ENCODE measurements at regions not wholly inside any gene's neighbourhood (a gene's known extent, or its start where the extent isn't known, plus 50 kb on each side); places are given as distances from the start of the nearest gene placed in this dataset.
"Not testable (repeated sequence)": the region's sequence is repeated elsewhere in the genome, so short reads cannot be mapped to it uniquely, and the experiment has no call there.

DNA sequence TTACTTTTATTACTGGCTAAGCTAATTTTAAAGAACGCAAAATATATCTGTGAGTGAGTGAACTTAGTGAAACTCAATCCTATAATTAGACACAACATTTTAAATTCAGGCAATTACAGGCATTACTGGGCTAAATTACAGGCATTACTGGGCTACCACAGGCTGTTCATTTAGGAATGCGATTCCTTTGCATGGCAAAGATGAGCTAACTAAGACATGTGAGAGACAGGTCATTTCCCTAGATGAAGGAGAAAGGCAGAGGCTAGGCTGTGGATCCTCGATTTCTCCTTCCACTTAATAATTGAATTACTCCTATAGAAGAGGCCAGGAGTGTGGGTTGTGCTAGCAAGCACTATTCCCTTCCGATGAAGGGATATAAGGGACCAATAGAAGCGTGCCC lies 429.4 kb upstream of the LMO3 start:
- WGBS, result 80% methylated on average over 5 of the region's 5 CpGs
- no peak overlapping the region for H3K4me3 ChIP-seq (ENCODE audit: low read length)

GRCh38 chr12:17030338-17030737 lies 424.4 kb upstream of the LMO3 start:
- ATAC-seq, result no peak
- no peak overlapping the region for H3K27ac ChIP-seq (ENCODE audit: low read length)
- intact Hi-C loops (cut with DNase I), result no loop called here
- 13% methylated on average over 1 of the region's 1 CpG for WGBS
- no peak for DNase-seq
- no peaks in the 10 kb centered on the region for H3K27me3 ChIP-seq (ENCODE audit: control insufficient read depth, insufficient read depth)
- H3K9me3 ChIP-seq (ENCODE audit: control insufficient read depth, low read length), result no peaks in the 10 kb centered on the region
- no peak overlapping the region for H3K4me3 ChIP-seq (ENCODE audit: low read length)
- no peaks in the 10 kb centered on the region for H3K4me1 ChIP-seq (ENCODE audit: control insufficient read depth, insufficient read depth, low read length)

More for the DNA sequence above, 429.4 kb upstream of the LMO3 start:
- H3K9me3 ChIP-seq (ENCODE audit: control insufficient read depth, low read length), result no peaks in the 10 kb centered on the region
- H3K27me3 ChIP-seq (ENCODE audit: control insufficient read depth, insufficient read depth), result no peaks in the 10 kb centered on the region
- intact Hi-C loops (cut with DNase I), result no loop called here
- no peak overlapping the region for H3K27ac ChIP-seq (ENCODE audit: low read length)
- DNase-seq (no peak), ATAC-seq (no peak)
- no peaks in the 10 kb centered on the region for H3K4me1 ChIP-seq (ENCODE audit: control insufficient read depth, insufficient read depth, low read length)

DNA sequence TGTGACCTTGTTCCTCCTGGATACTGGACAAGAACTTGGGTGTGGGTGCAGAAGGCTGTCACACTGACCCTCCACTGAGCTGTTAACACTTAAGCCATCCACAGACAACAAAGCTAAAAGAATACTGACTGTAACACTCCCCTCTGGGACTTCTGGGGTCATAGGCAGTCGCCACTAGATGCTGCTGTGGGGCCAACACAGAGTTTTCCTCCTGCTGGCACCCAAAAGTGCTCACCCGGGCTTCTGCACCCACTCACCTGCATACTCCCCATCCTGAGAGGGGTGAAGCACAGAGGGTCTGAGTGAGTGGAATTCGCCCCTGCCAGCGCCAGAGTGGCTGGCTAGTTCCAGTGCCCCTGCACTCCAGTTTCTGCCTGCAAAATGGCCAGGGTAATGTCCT lies 422.4 kb upstream of the LMO3 start:
- H3K4me3 ChIP-seq (ENCODE audit: low read length), result no peak overlapping the region
- no peak for ATAC-seq
- intact Hi-C loops (cut with DNase I), result no loop called here

GRCh38 chr12:17025424-17025823 lies 419.5 kb upstream of the LMO3 start:
- H3K4me1 ChIP-seq (ENCODE audit: control insufficient read depth, insufficient read depth, low read length); ATAC-seq; H3K27ac ChIP-seq (ENCODE audit: low read length); intact Hi-C loops (cut with DNase I); H3K4me3 ChIP-seq (ENCODE audit: low read length); H3K9me3 ChIP-seq (ENCODE audit: control insufficient read depth, low read length); H3K27me3 ChIP-seq (ENCODE audit: control insufficient read depth, insufficient read depth): not testable (repeated sequence)
- DNase-seq, result peak in 1 of 3 donors; percentile 7
- 66% methylated on average over 10 of the region's 10 CpGs for WGBS

More for the DNA sequence above, 422.4 kb upstream of the LMO3 start:
- Histone ChIP-seq H3K27ac (ENCODE audit: low read length) (no peak overlapping the region), H3K4me1 (ENCODE audit: control insufficient read depth, insufficient read depth, low read length) (no peaks in the 10 kb centered on the region), H3K27me3 (ENCODE audit: control insufficient read depth, insufficient read depth) (no peaks in the 10 kb centered on the region), H3K9me3 (ENCODE audit: control insufficient read depth, low read length) (no peaks in the 10 kb centered on the region)
- DNase-seq, result peak in 1 of 3 donors; percentile 18
- WGBS, result 42% methylated on average over 4 of the region's 4 CpGs

DNA sequence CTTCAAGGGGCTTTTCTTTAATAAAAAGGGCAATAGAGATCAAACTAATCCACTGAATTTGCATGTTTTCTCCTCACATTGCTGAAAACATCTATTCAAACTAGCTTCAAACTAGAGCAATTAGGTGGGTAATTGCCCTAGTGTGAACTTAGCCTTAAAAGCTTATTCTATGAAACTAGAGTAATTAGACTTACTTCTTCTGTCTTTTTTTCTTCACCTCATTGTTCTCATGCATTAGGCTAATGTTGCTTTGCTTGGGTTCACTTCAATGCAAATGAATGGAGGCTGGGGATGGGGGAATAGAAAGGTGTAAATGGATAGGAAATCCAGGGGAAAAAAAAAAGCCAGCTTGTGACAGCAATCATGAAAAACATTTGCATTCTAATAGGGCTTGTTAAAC lies 414.8 kb upstream of the LMO3 start:
- Histone ChIP-seq H3K4me3 (ENCODE audit: low read length) (no peak overlapping the region), H3K27me3 (ENCODE audit: control insufficient read depth, insufficient read depth) (no peaks in the 10 kb centered on the region), H3K27ac (ENCODE audit: low read length) (no peak overlapping the region), H3K4me1 (ENCODE audit: control insufficient read depth, insufficient read depth, low read length) (no peaks in the 10 kb centered on the region), H3K9me3 (ENCODE audit: control insufficient read depth, low read length) (no peaks in the 10 kb centered on the region)
- intact Hi-C loops (cut with DNase I), result no loop called here
- no peak for ATAC-seq
- DNase-seq, result no peak

DNA sequence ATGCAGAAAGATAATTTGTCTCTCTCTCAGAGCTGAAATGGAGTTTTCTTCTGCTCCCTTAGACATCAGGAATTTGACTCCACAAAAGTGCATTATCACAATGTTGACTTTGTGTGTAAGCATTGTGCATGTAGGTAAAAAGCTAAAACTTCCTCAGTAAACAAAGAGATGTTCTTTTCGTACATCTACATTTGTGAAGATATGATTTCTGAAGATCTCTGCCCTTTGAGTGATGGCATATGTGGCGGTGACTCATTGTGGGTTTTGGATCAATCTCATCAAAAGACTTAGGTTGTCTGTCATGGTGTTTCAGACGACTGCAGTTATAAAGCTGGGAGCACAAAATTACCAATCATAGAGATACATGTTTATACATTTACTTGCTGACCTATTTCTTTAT lies 411.4 kb upstream of the LMO3 start:
- no peaks in the 10 kb centered on the region for H3K9me3 ChIP-seq (ENCODE audit: control insufficient read depth, low read length)
- no peak overlapping the region for H3K27ac ChIP-seq (ENCODE audit: low read length)
- WGBS, result 81% methylated on average over 3 of the region's 3 CpGs
- no peak overlapping the region for H3K4me3 ChIP-seq (ENCODE audit: low read length)
- intact Hi-C loops (cut with DNase I), result no loop called here
- ATAC-seq (no peak), DNase-seq (no peak)
- no peaks in the 10 kb centered on the region for H3K27me3 ChIP-seq (ENCODE audit: control insufficient read depth, insufficient read depth)
- no peaks in the 10 kb centered on the region for H3K4me1 ChIP-seq (ENCODE audit: control insufficient read depth, insufficient read depth, low read length)

DNA sequence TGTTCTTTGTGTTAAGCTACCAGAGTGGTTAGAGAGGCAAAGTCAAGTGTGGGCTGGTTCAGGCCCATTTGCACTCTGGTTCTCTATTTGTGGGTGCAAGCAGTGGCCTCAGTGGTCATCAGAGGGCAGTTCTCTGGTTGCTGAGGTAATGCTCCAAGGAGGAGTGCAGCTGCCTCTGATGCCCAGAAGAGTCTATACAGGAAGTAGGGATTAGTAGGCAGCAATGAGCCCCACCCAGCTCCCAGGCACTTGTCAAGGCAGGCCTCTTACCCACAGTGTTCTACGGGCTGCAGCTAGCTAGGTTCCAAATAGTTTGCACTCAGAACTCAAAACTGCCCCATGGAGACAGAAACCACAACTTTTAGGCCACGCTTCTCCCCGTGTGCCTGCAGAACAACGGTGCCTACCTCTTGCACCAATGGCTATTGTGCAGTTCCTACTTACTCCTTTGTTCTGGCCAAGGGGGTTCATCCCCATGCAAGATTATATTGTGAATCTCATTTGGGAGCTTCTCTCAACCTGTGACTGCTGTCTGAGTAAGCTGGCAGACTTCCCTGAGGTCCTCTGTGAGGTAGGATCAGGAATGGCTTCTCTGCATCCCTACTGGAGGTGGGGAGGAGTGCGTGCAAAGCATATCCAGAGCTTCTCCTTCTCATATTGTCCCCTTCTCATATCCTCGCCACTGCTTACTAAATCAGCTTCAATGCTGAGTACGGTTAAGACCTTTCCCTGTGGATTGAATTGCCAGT lies 410.3 kb upstream of the LMO3 start:
- 84% methylated on average over 7 of the region's 7 CpGs for WGBS
- H3K27me3 ChIP-seq (ENCODE audit: control insufficient read depth, insufficient read depth), result no peaks in the 10 kb centered on the region
- no peak for ATAC-seq

GRCh38 chr12:17015501-17015900 lies 409.5 kb upstream of the LMO3 start:
- H3K4me3 ChIP-seq (ENCODE audit: low read length), result no peak overlapping the region
- WGBS, result 98% methylated on average over 1 of the region's 1 CpG
- H3K27ac ChIP-seq (ENCODE audit: low read length), result no peak overlapping the region
- peak in 1 of 3 donors; percentile 14 for DNase-seq
- H3K4me1 ChIP-seq (ENCODE audit: control insufficient read depth, insufficient read depth, low read length), result no peaks in the 10 kb centered on the region
- no peaks in the 10 kb centered on the region for H3K9me3 ChIP-seq (ENCODE audit: control insufficient read depth, low read length)
- intact Hi-C loops (cut with DNase I), result no loop called here
- no peak for ATAC-seq
- no peaks in the 10 kb centered on the region for H3K27me3 ChIP-seq (ENCODE audit: control insufficient read depth, insufficient read depth)

More for the DNA sequence above, 410.3 kb upstream of the LMO3 start:
- Histone ChIP-seq H3K27ac (ENCODE audit: low read length) (no peak overlapping the region), H3K4me3 (ENCODE audit: low read length) (no peak overlapping the region), H3K9me3 (ENCODE audit: control insufficient read depth, low read length) (no peaks in the 10 kb centered on the region), H3K4me1 (ENCODE audit: control insufficient read depth, insufficient read depth, low read length) (no peaks in the 10 kb centered on the region)
- intact Hi-C loops (cut with DNase I), result no loop called here
- no peak for DNase-seq

GRCh38 chr12:17007442-17008040 lies 401.6 kb upstream of the LMO3 start:
- WGBS, result 94% methylated on average over 43 of the region's 43 CpGs
- H3K4me1 ChIP-seq (ENCODE audit: control insufficient read depth, insufficient read depth, low read length); H3K27ac ChIP-seq (ENCODE audit: low read length); ATAC-seq; H3K4me3 ChIP-seq (ENCODE audit: low read length); H3K9me3 ChIP-seq (ENCODE audit: control insufficient read depth, low read length); intact Hi-C loops (cut with DNase I); H3K27me3 ChIP-seq (ENCODE audit: control insufficient read depth, insufficient read depth): not testable (repeated sequence)
- peak in 1 of 3 donors; percentile 59 for DNase-seq

GRCh38 chr12:16998538-16998937 lies 392.6 kb upstream of the LMO3 start:
- DNase-seq; intact Hi-C loops (cut with DNase I); H3K27me3 ChIP-seq (ENCODE audit: control insufficient read depth, insufficient read depth); H3K4me3 ChIP-seq (ENCODE audit: low read length); H3K4me1 ChIP-seq (ENCODE audit: control insufficient read depth, insufficient read depth, low read length); H3K27ac ChIP-seq (ENCODE audit: low read length); H3K9me3 ChIP-seq (ENCODE audit: control insufficient read depth, low read length); ATAC-seq: not testable (repeated sequence)
- 90% methylated on average over 14 of the region's 14 CpGs for WGBS

DNA sequence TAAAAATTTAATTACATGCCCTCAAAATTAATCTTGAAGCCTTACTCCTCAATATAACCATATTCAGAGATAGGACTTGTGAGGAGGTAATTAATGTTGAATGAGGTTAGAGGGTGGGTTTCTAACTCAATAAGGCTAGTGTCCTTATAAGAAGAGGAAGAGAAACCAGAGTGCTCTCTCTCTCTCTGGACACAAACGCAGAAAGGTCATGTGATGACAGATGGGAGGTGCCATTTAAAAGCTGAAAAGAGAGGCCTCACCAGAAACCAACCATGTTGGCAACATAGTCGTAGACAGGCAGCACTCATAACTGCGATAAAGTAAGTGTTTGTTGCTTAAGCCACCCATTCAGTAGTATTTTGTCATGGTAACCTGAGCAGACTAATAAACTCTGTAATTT lies 378.5 kb upstream of the LMO3 start:
- no peaks in the 10 kb centered on the region for H3K9me3 ChIP-seq (ENCODE audit: control insufficient read depth, low read length)
- H3K4me3 ChIP-seq (ENCODE audit: low read length), result no peak overlapping the region
- no peaks in the 10 kb centered on the region for H3K27me3 ChIP-seq (ENCODE audit: control insufficient read depth, insufficient read depth)
- no peak for DNase-seq
- H3K4me1 ChIP-seq (ENCODE audit: control insufficient read depth, insufficient read depth, low read length), result no peaks in the 10 kb centered on the region
- ATAC-seq, result no peak
- H3K27ac ChIP-seq (ENCODE audit: low read length), result no peak overlapping the region
- WGBS, result 65% methylated on average over 3 of the region's 3 CpGs
- intact Hi-C loops (cut with DNase I), result no loop called here

All from right cardiac atrium (tissue), 5 donors.